H1 (cell line): ENCODE measurements at regions not wholly inside any gene's neighbourhood (a gene's known extent, or its start where the extent isn't known, plus 50 kb on each side); places are given as distances from the start of the nearest gene placed in this dataset.

Experiments used
- CTCF ChIA-PET: fragments of 300-600 bp; sonication (Branson Sonifier 250); formaldehyde crosslinking; loops from one replicate; lab custom pipeline; 2021; ENCODE audit not compliant: partially characterized antibody; lab: Charles Lee
- POLR2A ChIA-PET: fragments of 300-600 bp; sonication (Branson Sonifier 250); formaldehyde crosslinking; loops from one replicate; lab custom pipeline; 2021; ENCODE audit warnings: inconsistent platforms; ENCODE audit not compliant: partially characterized antibody; lab: Charles Lee
- DNase-seq, 2 experiments: peaks; one replicate each; pipeline versions ENCODE4 v3.0.0 to v3.0.0-alpha.2; 2010 to 2022; ENCODE audit warnings: low spot score in 2 of 2, low read depth in 1 of 2, mixed read lengths in 1 of 2
- FAIRE-seq: peaks from 2 replicates; lab custom pipeline; 2011; peaks lifted over from hg19 to GRCh38; lab: Jason Lieb, UNC
- H2AFZ ChIP-seq: 2 replicates; pipeline ENCODE4 v1.8.1; 2012; ENCODE audit warnings: low read length, inconsistent platforms
- H2AK5ac ChIP-seq: 2 replicates; pipeline ENCODE4 v1.6.1; 2013; ENCODE audit warnings: low read depth, low read length
- H2BK120ac ChIP-seq: replicated peaks from 2 replicates; pipeline ENCODE3; 2013; ENCODE audit warnings: low read depth, low read length, inconsistent platforms
- H2BK12ac ChIP-seq: 2 replicates; pipeline ENCODE4 v1.6.1; 2013; ENCODE audit warnings: low read depth, low read length
- H2BK15ac ChIP-seq: 2 replicates; pipeline ENCODE4 v1.6.1; 2013; ENCODE audit warnings: low read length
- H2BK20ac ChIP-seq: 2 replicates; pipeline ENCODE4 v1.6.1; 2013; ENCODE audit warnings: low read length
- H2BK5ac ChIP-seq: 2 replicates; pipeline ENCODE4 v1.6.1; 2013; ENCODE audit warnings: low read depth, low read length
- H3K14ac ChIP-seq: 2 replicates; pipeline ENCODE4 v1.6.1; 2013; ENCODE audit warnings: inconsistent platforms; ENCODE audit not compliant: insufficient read length
- H3K18ac ChIP-seq: 2 replicates; pipeline ENCODE4 v1.6.1; 2013; ENCODE audit warnings: low read length; ENCODE audit errors: extremely low read depth
- H3K23ac ChIP-seq: 2 replicates; pipeline ENCODE4 v1.6.1; 2013; ENCODE audit warnings: inconsistent platforms; ENCODE audit not compliant: insufficient read length
- H3K23me2 ChIP-seq: 2 replicates; pipeline ENCODE4 v1.6.1; 2013; ENCODE audit warnings: low read depth, low read length
- H3K27ac ChIP-seq: 2 replicates; pipeline ENCODE4 v1.6.1; 2011; ENCODE audit warnings: low read depth, low read length, inconsistent platforms
- H3K27me3 ChIP-seq, 4 experiments: replicated peaks in 1 of 4; 1 replicate in 1 of 4; 2 replicates in 3 of 4; pipeline versions ENCODE4 v1.6.1 to v1.8.1; 2011 to 2013; ENCODE audit warnings: low read length in 3 of 4, mild to moderate bottlenecking in 3 of 4, inconsistent platforms in 2 of 4, mixed read lengths in 2 of 4, moderate library complexity in 1 of 4; ENCODE audit not compliant: control insufficient read depth in 3 of 4, insufficient read depth in 3 of 4; ENCODE audit errors: extremely low read depth in 1 of 4
- H3K36me3 ChIP-seq, 4 experiments: 2 replicates each; pipeline versions ENCODE4 v1.6.1 to v1.8.1; 2011 to 2013; ENCODE audit warnings: mild to moderate bottlenecking in 4 of 4, low read length in 3 of 4, moderate library complexity in 2 of 4, control low read depth in 1 of 4, inconsistent platforms in 1 of 4; ENCODE audit not compliant: insufficient read depth in 4 of 4, control insufficient read depth in 2 of 4
- H3K4ac ChIP-seq: replicated peaks from 2 replicates; pipeline ENCODE3; 2013; ENCODE audit warnings: low read length, low read depth, mixed read lengths, inconsistent platforms; ENCODE audit not compliant: insufficient read length
- H3K4me1 ChIP-seq, 4 experiments: replicated peaks in 1 of 4; 1 replicate in 1 of 4; 2 replicates in 3 of 4; pipeline versions ENCODE4 v1.6.1 to v1.8.1; 2011 to 2013; ENCODE audit warnings: low read length in 3 of 4, inconsistent platforms in 2 of 4, mixed read lengths in 1 of 4; ENCODE audit not compliant: insufficient read depth in 4 of 4, control insufficient read depth in 3 of 4
- H3K4me2 ChIP-seq, 2 experiments: 2 replicates each; pipeline versions ENCODE4 v1.6.1 to v1.8.1; 2011 to 2013; ENCODE audit warnings: low read depth in 2 of 2, low read length in 2 of 2, control low read depth in 1 of 2, inconsistent platforms in 1 of 2, mild to moderate bottlenecking in 1 of 2; ENCODE audit not compliant: insufficient read depth in 1 of 2
- H3K4me3 ChIP-seq, 4 experiments: fragments of 200-600, 300-600 bp in 1 of 4; sonication (generic), shearing (Covaris generic), sonication (Bioruptor Twin) in 1 of 4; 2 replicates each; pipeline versions ENCODE4 v1.5.1 to v1.8.1; 2011 to 2016; ENCODE audit warnings: low read length in 4 of 4, low read depth in 3 of 4, control low read depth in 2 of 4, inconsistent platforms in 2 of 4, mild to moderate bottlenecking in 2 of 4, mixed read lengths in 1 of 4, moderate library complexity in 1 of 4; ENCODE audit not compliant: insufficient read depth in 2 of 4; ENCODE audit errors: extremely low read depth in 1 of 4
- H3K56ac ChIP-seq: replicated peaks from 2 replicates; pipeline ENCODE3; 2013; ENCODE audit warnings: low read depth, mild to moderate bottlenecking, mixed read lengths, low read length, inconsistent platforms; ENCODE audit not compliant: insufficient read length
- H3K79me1 ChIP-seq: 2 replicates; pipeline ENCODE4 v1.6.1; 2013; ENCODE audit warnings: low read depth, low read length, control low read depth
- H3K79me2 ChIP-seq, 2 experiments: 2 replicates each; pipeline versions ENCODE4 v1.6.1 to v1.8.1; 2012 to 2013; ENCODE audit warnings: low read length in 2 of 2, mild to moderate bottlenecking in 2 of 2, inconsistent platforms in 1 of 2; ENCODE audit not compliant: insufficient read depth in 2 of 2, control insufficient read depth in 1 of 2
- H3K9ac ChIP-seq, 4 experiments: replicated peaks in 1 of 4; 1 replicate in 1 of 4; 2 replicates in 3 of 4; pipeline versions ENCODE4 v1.6.1 to v1.8.1; 2011 to 2013; ENCODE audit warnings: low read depth in 3 of 4, low read length in 3 of 4, control low read depth in 2 of 4, mild to moderate bottlenecking in 2 of 4, moderate library complexity in 2 of 4, inconsistent platforms in 1 of 4; ENCODE audit errors: extremely low read depth in 1 of 4
- H3K9me3 ChIP-seq, 2 experiments: 2 replicates each; pipeline versions ENCODE4 v1.6.1 to v1.8.1; 2012 to 2013; ENCODE audit warnings: mild to moderate bottlenecking in 2 of 2, moderate library complexity in 2 of 2, control low read depth in 1 of 2, inconsistent platforms in 1 of 2, low read depth in 1 of 2, low read length in 1 of 2, mixed read lengths in 1 of 2; ENCODE audit not compliant: insufficient read depth in 2 of 2
- H4K20me1 ChIP-seq, 2 experiments: replicated peaks in 1 of 2; 2 replicates each; pipeline versions ENCODE3 to v1.8.1; 2011 to 2013; ENCODE audit warnings: inconsistent platforms in 2 of 2, low read length in 2 of 2, mild to moderate bottlenecking in 1 of 2; ENCODE audit not compliant: insufficient read depth in 2 of 2, control insufficient read depth in 1 of 2
- H4K5ac ChIP-seq: 2 replicates; pipeline ENCODE4 v1.6.1; 2013; ENCODE audit warnings: low read length, low read depth, mixed read lengths, inconsistent platforms; ENCODE audit not compliant: insufficient read length
- H4K8ac ChIP-seq: 2 replicates; pipeline ENCODE4 v1.8.0; 2013; ENCODE audit warnings: mild to moderate bottlenecking, moderate library complexity, low read length, inconsistent platforms; ENCODE audit not compliant: insufficient read depth; ENCODE audit errors: extremely low read depth
- H4K91ac ChIP-seq: replicated peaks from 2 replicates; pipeline ENCODE3; 2013; ENCODE audit warnings: low read length, mixed read lengths, inconsistent platforms; ENCODE audit not compliant: insufficient read length
- NRF1 ChIP-seq: IDR thresholded peaks from 2 replicates; pipeline ENCODE4 v1.6.1; 2011; ENCODE audit warnings: mild to moderate bottlenecking, low read depth, low read length, improper control_type of control experiment
- POLR2AphosphoS5 ChIP-seq: IDR thresholded peaks from 2 replicates; pipeline ENCODE4 v1.6.1; 2011; ENCODE audit warnings: low read depth, low read length
- RAD21 ChIP-seq, 2 experiments: IDR thresholded peaks in 1 of 2; conservative IDR thresholded peaks in 1 of 2; 2 replicates each; pipeline ENCODE4 v1.6.1; 2011; ENCODE audit warnings: low read depth in 2 of 2, low read length in 2 of 2, improper control_type of control experiment in 1 of 2, inconsistent platforms in 1 of 2, mild to moderate bottlenecking in 1 of 2, moderate library complexity in 1 of 2
- SP1 ChIP-seq: IDR thresholded peaks from 2 replicates; pipeline ENCODE4 v1.6.1; 2011; ENCODE audit warnings: low read depth, low read length
- SRF ChIP-seq: IDR thresholded peaks from 2 replicates; pipeline ENCODE4 v1.6.1; 2011; ENCODE audit warnings: mild to moderate bottlenecking, low read depth, low read length, moderate library complexity
- WGBS, 2 experiments: shearing (Covaris generic) in 1 of 2; methylation state at CpG; one replicate each; pipeline versions ENCODE4 v1.1.6 to v1.1.7; 2013 to 2015; ENCODE audit warnings: low lambda C conversion rate in 2 of 2, mixed read lengths in 2 of 2, inconsistent platforms in 1 of 2, low coverage in 1 of 2, missing lambda C conversion rate in 1 of 2; ENCODE audit not compliant: insufficient replicate concordance in 2 of 2, insufficient coverage in 1 of 2, insufficient read length in 1 of 2; ENCODE audit errors: extremely low coverage in 1 of 2, missing lambda C conversion rate in 1 of 2; 5-methylcytosine and 5-hydroxymethylcytosine counted together

DNA sequence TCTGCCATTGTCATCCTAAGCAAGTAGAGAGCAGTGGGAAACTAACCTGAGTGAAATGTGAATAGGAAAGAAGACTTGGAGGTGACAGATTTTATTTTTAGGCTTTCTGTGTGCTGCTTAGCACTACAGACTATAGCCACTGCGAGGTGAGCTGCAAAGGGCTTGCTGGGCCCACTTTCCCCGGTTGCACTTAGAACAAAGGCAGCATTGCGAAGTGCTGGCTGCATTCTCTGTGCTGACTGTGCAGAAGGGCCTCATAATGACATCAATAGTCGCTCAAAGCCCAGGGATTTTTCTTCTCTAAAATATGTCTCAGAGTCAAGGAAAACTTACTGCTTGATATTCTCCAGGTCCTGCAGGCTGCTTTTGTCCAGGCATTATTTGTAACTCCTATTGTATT, 592.1 kb downstream of the TDRD15 start:
- Histone ChIP-seq H3K36me3 (no peaks in the 10 kb centered on the region), H3K79me2 (no peaks in the 10 kb centered on the region), H4K91ac (no peak overlapping the region), H2BK12ac (no peak overlapping the region), H3K4me2 (no peak overlapping the region), H2BK15ac (no peak overlapping the region), H3K9ac (no peak overlapping the region), H2AK5ac (no peak overlapping the region), H3K56ac (no peak overlapping the region), H2AFZ (peak overlapping the region; percentile 60; the same call in 1 of the 2 replicates), H4K5ac (no peak overlapping the region), H3K23ac (no peak overlapping the region), H3K27me3 (no peaks in the 10 kb centered on the region), H3K4me1 (no peaks in the 10 kb centered on the region), H2BK5ac (no peak overlapping the region), H3K9me3 (no peaks in the 10 kb centered on the region), H4K20me1 (no peaks in the 10 kb centered on the region), H3K4me3 (no peak overlapping the region), H3K4ac (no peak overlapping the region), H3K18ac (no peak overlapping the region), H2BK120ac (no peak overlapping the region), H2BK20ac (no peak overlapping the region), H3K79me1 (no peaks in the 10 kb centered on the region), H3K23me2 (no peaks in the 10 kb centered on the region), H3K27ac (no peak overlapping the region), H4K8ac (no peak overlapping the region), H3K14ac (no peak overlapping the region)
- DNase-seq (no peak), FAIRE-seq (no peak)
- POLR2A ChIA-PET: no interaction called here
- 77% methylated on average over 4 of the region's 4 CpGs; no CpG with 5 or more reads in 1 of the 2 experiments for WGBS, 2 experiments
- CTCF ChIA-PET: no interaction called here
- TF ChIP-seq NRF1 (no peak), SRF (no peak), POLR2AphosphoS5 (no peak), RAD21 (IDR thresholded peaks at IDR 0.05 in 1 of 2, conservative IDR thresholded peaks at IDR 0.05 in 1 of 2; ENCODE audit: low read depth in 2 of 2, low read length in 2 of 2) (peak in 1 of 2 experiments; percentile 12; a peak in 1 of 4 replicates), SP1 (no peak)
